ENCODE measurements at regions not wholly inside any gene's neighbourhood (a gene's known extent, or its start where the extent isn't known, plus 50 kb on each side); places are given as distances from the start of the nearest gene placed in this dataset.

DNA sequence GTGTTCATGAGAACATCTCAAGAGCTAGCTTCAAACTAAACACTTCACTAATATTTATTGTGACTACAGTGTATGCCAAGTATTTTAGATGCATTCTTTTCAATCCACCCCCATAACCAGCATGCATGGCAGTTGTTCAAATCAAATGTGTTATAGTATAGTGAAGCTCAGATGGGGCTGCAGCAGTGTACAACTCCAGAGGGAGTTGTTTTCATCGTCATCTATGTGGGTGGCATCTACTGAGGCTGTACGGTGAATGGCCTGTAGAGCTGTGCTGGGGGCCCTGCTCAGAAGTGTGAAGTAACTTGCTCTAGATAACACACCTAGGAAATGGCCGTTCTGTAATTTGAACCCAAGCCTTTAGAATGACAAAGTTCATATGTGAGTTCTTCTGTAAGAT, 71.8 kb upstream of the LRATD1 start:
- TF ChIP-seq, protein P1, sequence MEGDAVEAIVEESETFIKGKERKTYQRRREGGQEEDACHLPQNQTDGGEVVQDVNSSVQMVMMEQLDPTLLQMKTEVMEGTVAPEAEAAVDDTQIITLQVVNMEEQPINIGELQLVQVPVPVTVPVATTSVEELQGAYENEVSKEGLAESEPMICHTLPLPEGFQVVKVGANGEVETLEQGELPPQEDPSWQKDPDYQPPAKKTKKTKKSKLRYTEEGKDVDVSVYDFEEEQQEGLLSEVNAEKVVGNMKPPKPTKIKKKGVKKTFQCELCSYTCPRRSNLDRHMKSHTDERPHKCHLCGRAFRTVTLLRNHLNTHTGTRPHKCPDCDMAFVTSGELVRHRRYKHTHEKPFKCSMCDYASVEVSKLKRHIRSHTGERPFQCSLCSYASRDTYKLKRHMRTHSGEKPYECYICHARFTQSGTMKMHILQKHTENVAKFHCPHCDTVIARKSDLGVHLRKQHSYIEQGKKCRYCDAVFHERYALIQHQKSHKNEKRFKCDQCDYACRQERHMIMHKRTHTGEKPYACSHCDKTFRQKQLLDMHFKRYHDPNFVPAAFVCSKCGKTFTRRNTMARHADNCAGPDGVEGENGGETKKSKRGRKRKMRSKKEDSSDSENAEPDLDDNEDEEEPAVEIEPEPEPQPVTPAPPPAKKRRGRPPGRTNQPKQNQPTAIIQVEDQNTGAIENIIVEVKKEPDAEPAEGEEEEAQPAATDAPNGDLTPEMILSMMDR (IDR thresholded peaks at IDR 0.05) = no peak
- TF ChIP-seq POLR2A (IDR thresholded peaks at IDR 0.05) = no peak

Measured in Peyer's patch (tissue), 4 donors.